T-helper 2 cell treated with Interferon-gamma antibody and Interleukin-4, amounts not matched to agents 100 ng/mL and 5 ng/mL, for 36 hours (primary cell): ENCODE measurements at regions not wholly inside any gene's neighbourhood (a gene's known extent, or its start where the extent isn't known, plus 50 kb on each side); places are given as distances from the start of the nearest gene placed in this dataset.

ENCODE experiments used
- intact Hi-C: fragments of 100-400 bp; cut with micrococcal nuclease; formaldehyde crosslinking; loops from one replicate; pipeline ENCODE4 v1.15.1; 2023

- intact Hi-C loops: no loop called here
These were observed 150.1 kb upstream of the SFRP2 start for GRCh38 chr4:153938994-153939393.

- intact Hi-C loops: no loop called here
These were observed 148.4 kb upstream of the SFRP2 start for GRCh38 chr4:153937289-153937688.

GRCh38 chr4:153936121-153936520 is 147.2 kb upstream of the SFRP2 start:
- intact Hi-C loops: no loop called here

GRCh38 chr4:153934688-153935017 is 145.8 kb upstream of the SFRP2 start:
- intact Hi-C loops: no loop called here

GRCh38 chr4:153933915-153934687 is 145.2 kb upstream of the SFRP2 start:
- intact Hi-C loops: no loop called here

GRCh38 chr4:153931804-153932203 is 142.9 kb upstream of the SFRP2 start:
- intact Hi-C loops: no loop called here

- intact Hi-C loops: no loop called here
These were observed 140.8 kb upstream of the SFRP2 start for GRCh38 chr4:153929675-153930074.

- intact Hi-C loops: no loop called here
These were observed 138.6 kb upstream of the SFRP2 start for GRCh38 chr4:153927451-153927850.

- intact Hi-C loops: no loop called here
These were observed 133.3 kb upstream of the SFRP2 start for GRCh38 chr4:153922148-153922547.

GRCh38 chr4:153919667-153920066 is 130.8 kb upstream of the SFRP2 start:
- intact Hi-C loops: no loop called here

- intact Hi-C loops: no loop called here
These were observed 127.4 kb upstream of the SFRP2 start for GRCh38 chr4:153916273-153916755.

- intact Hi-C loops: no loop called here
These were observed 123.4 kb upstream of the SFRP2 start for GRCh38 chr4:153912301-153912700.

- intact Hi-C loops: no loop called here
These were observed 120.8 kb upstream of the SFRP2 start for GRCh38 chr4:153909672-153910071.

GRCh38 chr4:153906231-153906630 is 117.3 kb upstream of the SFRP2 start:
- intact Hi-C loops: no loop called here

- intact Hi-C loops: no loop called here
These were observed 116.3 kb upstream of the SFRP2 start for GRCh38 chr4:153905231-153905630.

GRCh38 chr4:153904011-153904410 is 115.1 kb upstream of the SFRP2 start:
- intact Hi-C loops: no loop called here

GRCh38 chr4:153901220-153901619 is 112.3 kb upstream of the SFRP2 start:
- intact Hi-C loops: no loop called here

- intact Hi-C loops: no loop called here
These were observed 111.5 kb upstream of the SFRP2 start for GRCh38 chr4:153900426-153900825.

- intact Hi-C loops: no loop called here
These were observed 101.9 kb upstream of the SFRP2 start for GRCh38 chr4:153890761-153891160.

- intact Hi-C loops: no loop called here
These were observed 98.3 kb upstream of the SFRP2 start for GRCh38 chr4:153887217-153887616.

GRCh38 chr4:153884325-153884724 is 95.4 kb upstream of the SFRP2 start:
- intact Hi-C loops: no loop called here

- intact Hi-C loops: no loop called here
These were observed 92.1 kb upstream of the SFRP2 start for GRCh38 chr4:153880983-153881382.

- intact Hi-C loops: no loop called here
These were observed 89.0 kb upstream of the SFRP2 start for GRCh38 chr4:153877898-153878297.

GRCh38 chr4:153873741-153874140 is 84.9 kb upstream of the SFRP2 start:
- intact Hi-C loops: no loop called here
